ENCODE measurements at regions not wholly inside any gene's neighbourhood (a gene's known extent, or its start where the extent isn't known, plus 50 kb on each side); places are given as distances from the start of the nearest gene placed in this dataset.
"Not testable (repeated sequence)": the region's sequence is repeated elsewhere in the genome, so short reads cannot be mapped to it uniquely, and the experiment has no call there.

DNA sequence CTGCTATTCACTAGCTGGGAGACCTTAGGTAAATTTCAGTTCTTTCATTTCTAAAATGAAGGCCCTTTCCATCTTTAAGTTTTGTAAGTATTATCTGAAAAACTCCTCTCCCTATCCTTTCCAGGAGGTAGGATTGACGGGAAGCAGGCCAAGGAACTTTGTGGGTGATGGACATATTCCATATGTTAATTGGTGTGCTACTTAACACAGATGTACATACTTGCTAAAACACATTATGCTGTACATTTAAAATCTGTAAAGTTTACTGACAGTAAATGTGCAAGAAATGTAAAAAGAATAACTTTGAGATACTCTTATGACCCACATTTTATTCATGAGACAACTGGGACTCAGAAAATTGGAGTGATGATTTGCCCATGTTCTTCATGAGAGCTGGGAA, 329.8 kb upstream of the LRRC3B start:
- H3K4me3 ChIP-seq (ENCODE audit: low read length) = no peak overlapping the region
- DNase-seq (ENCODE audit: low read depth) = no peak
- no peak for TF ChIP-seq CTCF (conservative IDR thresholded peaks at IDR 0.05; ENCODE audit: low read length)

- no peak for TF ChIP-seq CTCF (conservative IDR thresholded peaks at IDR 0.05; ENCODE audit: low read length)
- no peak overlapping the region for H3K4me3 ChIP-seq (ENCODE audit: low read length)
- no peak for DNase-seq (ENCODE audit: low read depth)
These were observed 329.2 kb upstream of the LRRC3B start for GRCh38 chr3:26293329-26293844.

- H3K4me3 ChIP-seq (ENCODE audit: low read length) = no peak overlapping the region
- no peak for DNase-seq (ENCODE audit: low read depth)
- no peak for TF ChIP-seq CTCF (conservative IDR thresholded peaks at IDR 0.05; ENCODE audit: low read length)
These were observed 315.4 kb upstream of the LRRC3B start for GRCh38 chr3:26307192-26307591.

DNA sequence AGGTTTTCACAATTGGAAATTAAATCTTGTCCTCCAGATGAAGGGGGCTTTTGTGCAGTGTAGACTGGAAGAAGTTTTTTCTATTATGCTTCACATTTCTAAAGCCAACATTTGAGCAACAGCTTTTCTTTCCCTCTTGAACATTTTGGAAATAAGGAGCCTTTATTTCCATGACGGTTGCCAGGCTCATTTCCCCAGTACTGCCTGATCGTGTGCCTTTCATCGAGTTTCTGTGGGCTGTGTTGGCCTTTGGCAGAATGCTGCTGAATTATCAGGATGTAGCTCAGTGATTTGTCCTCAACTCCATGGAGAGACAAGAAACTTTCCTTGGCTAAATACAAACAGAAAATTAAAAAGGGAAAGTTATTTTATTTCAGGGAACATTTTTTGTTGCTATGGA, 314.8 kb upstream of the LRRC3B start:
- H3K4me3 ChIP-seq (ENCODE audit: low read length) = no peak overlapping the region
- no peak for DNase-seq (ENCODE audit: low read depth)
- TF ChIP-seq CTCF (conservative IDR thresholded peaks at IDR 0.05; ENCODE audit: low read length) = no peak

GRCh38 chr3:26308454-26308853, 314.1 kb upstream of the LRRC3B start:
- H3K4me3 ChIP-seq (ENCODE audit: low read length) = no peak overlapping the region
- DNase-seq (ENCODE audit: low read depth) = no peak
- TF ChIP-seq CTCF (conservative IDR thresholded peaks at IDR 0.05; ENCODE audit: low read length) = no peak

DNA sequence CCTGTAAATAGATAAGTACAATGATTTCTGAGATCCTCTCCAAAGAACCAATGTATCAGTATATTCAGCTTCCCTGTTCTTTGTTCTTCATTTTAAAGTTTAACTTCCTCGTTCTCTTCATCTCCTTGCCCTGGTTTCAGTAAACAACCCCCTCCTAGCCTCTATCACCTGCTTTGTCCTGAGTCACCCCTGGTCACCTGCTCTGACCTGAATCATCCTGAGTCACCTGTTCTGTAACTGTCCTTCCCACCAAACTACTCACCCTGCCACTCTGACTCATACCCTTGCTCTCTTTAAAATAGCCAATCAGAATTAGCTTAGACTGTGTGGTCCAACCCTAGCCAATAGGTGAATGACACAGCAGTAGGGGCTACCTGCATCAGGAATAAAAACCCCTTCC, 313.0 kb upstream of the LRRC3B start:
- H3K4me3 ChIP-seq (ENCODE audit: low read length); DNase-seq (ENCODE audit: low read depth): not testable (repeated sequence)

DNA sequence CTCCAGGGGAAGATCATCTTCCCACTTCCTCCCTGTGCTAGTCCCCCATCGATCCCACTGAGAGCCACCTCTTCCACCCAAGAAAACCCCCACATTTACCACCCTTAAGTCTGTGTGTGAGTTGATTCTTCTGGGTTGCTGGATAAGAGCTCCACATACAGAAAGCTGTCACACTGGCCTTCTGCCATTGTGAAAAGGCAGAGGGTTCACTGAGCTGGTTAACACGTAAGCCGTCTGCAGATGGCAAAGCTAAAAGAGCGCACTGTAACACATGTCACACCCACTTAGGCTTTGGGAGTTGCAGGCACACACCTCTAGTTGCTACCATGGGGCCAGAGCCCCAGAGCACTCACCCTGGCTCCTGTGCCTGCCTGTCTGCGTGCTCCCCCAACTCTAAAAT, 309.8 kb upstream of the LRRC3B start:
- no peak overlapping the region for H3K4me3 ChIP-seq (ENCODE audit: low read length)
- TF ChIP-seq CTCF (conservative IDR thresholded peaks at IDR 0.05; ENCODE audit: low read length) = no peak
- no peak for DNase-seq (ENCODE audit: low read depth)

GRCh38 chr3:26316472-26316871, 306.1 kb upstream of the LRRC3B start:
- TF ChIP-seq CTCF (conservative IDR thresholded peaks at IDR 0.05; ENCODE audit: low read length) = no peak
- DNase-seq (ENCODE audit: low read depth) = no peak
- no peak overlapping the region for H3K4me3 ChIP-seq (ENCODE audit: low read length)

GRCh38 chr3:26323741-26324140, 298.8 kb upstream of the LRRC3B start:
- not testable (repeated sequence) for H3K4me3 ChIP-seq (ENCODE audit: low read length); DNase-seq (ENCODE audit: low read depth)
